GDM1 (cell line): ENCODE measurements at regions not wholly inside any gene's neighbourhood (a gene's known extent, or its start where the extent isn't known, plus 50 kb on each side); places are given as distances from the start of the nearest gene placed in this dataset.
"Not testable (repeated sequence)": the region's sequence is repeated elsewhere in the genome, so short reads cannot be mapped to it uniquely, and the experiment has no call there.

Experiments
- DNase-seq: peaks from one replicate; lab custom pipeline; 2025; lab: John Stamatoyannopoulos, UW

GRCh38 chr7:159209429-159209828 lies 64.8 kb upstream of the VIPR2 start:
- no peak for DNase-seq

- DNase-seq: no peak
Measured at GRCh38 chr7:159207951-159208350, 63.3 kb upstream of the VIPR2 start.

GRCh38 chr7:159207393-159207792 lies 62.7 kb upstream of the VIPR2 start:
- no peak for DNase-seq

GRCh38 chr7:159205833-159206232 lies 61.2 kb upstream of the VIPR2 start:
- DNase-seq: no peak

- no peak for DNase-seq
Measured at GRCh38 chr7:159204664-159205063, 60.0 kb upstream of the VIPR2 start.

- DNase-seq: not testable (repeated sequence)
Measured at GRCh38 chr7:159203253-159203652, 58.6 kb upstream of the VIPR2 start.

- no peak for DNase-seq
Measured at GRCh38 chr7:159201722-159202330, 57.2 kb upstream of the VIPR2 start.

GRCh38 chr7:159200421-159200820 lies 55.8 kb upstream of the VIPR2 start:
- no peak for DNase-seq

- DNase-seq: no peak
Measured at GRCh38 chr7:159198016-159198724, 53.5 kb upstream of the VIPR2 start.

- peak; percentile 48 for DNase-seq
Measured at GRCh38 chr7:159197066-159197975, 52.7 kb upstream of the VIPR2 start.

GRCh38 chr7:159196584-159196983 lies 51.9 kb upstream of the VIPR2 start:
- DNase-seq: no peak

- no peak for DNase-seq
Measured at GRCh38 chr7:159195946-159196345, 51.3 kb upstream of the VIPR2 start.
